HL-60 (cell line): ENCODE measurements at regions not wholly inside any gene's neighbourhood (a gene's known extent, or its start where the extent isn't known, plus 50 kb on each side); places are given as distances from the start of the nearest gene placed in this dataset.

Experiments
- CTCF ChIP-seq: IDR thresholded peaks from one replicate; pipeline ENCODE4 v1.5.1; 2011; ENCODE audit warnings: low read length, control low read depth, inconsistent platforms; ENCODE audit not compliant: insufficient read depth
- POLR2AphosphoS5 ChIP-seq: IDR thresholded peaks from 2 replicates; pipeline ENCODE4 v1.6.1; 2012; ENCODE audit warnings: low read depth
- REST ChIP-seq: IDR thresholded peaks from 2 replicates; pipeline ENCODE4 v1.6.1; 2012; ENCODE audit warnings: low read depth; ENCODE audit not compliant: insufficient replicate concordance

- TF ChIP-seq CTCF (no peak), REST (no peak), POLR2AphosphoS5 (no peak)
Observed at GRCh38 chr17:12521416-12521815, 144.3 kb upstream of the MYOCD start.
